Ovary (tissue), 3 donors: ENCODE measurements at regions not wholly inside any gene's neighbourhood (a gene's known extent, or its start where the extent isn't known, plus 50 kb on each side); places are given as distances from the start of the nearest gene placed in this dataset.

Source experiments
- CTCF ChIP-seq, 3 donors: fragments of 450-650 bp in 2 of 3; fragments of 200-600 bp in 1 of 3; IDR thresholded peaks; one replicate each; pipeline versions ENCODE4 v1.5.1 to v1.8.0; 2016 to 2022; ENCODE audit warnings: antibody characterized with exemption in 3 of 3, mild to moderate bottlenecking in 1 of 3
- EP300 ChIP-seq: sonication (generic); formaldehyde crosslinking; IDR thresholded peaks from one replicate; pipeline ENCODE4 v1.6.1; 2017; ENCODE audit warnings: antibody characterized with exemption
- donor health status: DM: no; HTN: no; CAD: no.

GRCh38 chr5:38716516-38716915 lies 129.3 kb upstream of the OSMR start:
- TF ChIP-seq EP300 (no peak), CTCF (IDR thresholded peaks at IDR 0.05) (no peak)
